Activated naive CD4-positive, alpha-beta T cell treated with anti-CD3 and anti-CD28 coated beads for 36 hours (primary cell): ENCODE measurements at regions not wholly inside any gene's neighbourhood (a gene's known extent, or its start where the extent isn't known, plus 50 kb on each side); places are given as distances from the start of the nearest gene placed in this dataset.
"Not testable (repeated sequence)": the region's sequence is repeated elsewhere in the genome, so short reads cannot be mapped to it uniquely, and the experiment has no call there.

ENCODE experiments used
- CTCF ChIA-PET: fragments of 350-600 bp; sonication (Branson Sonifier 250); formaldehyde crosslinking; loops from one replicate; lab custom pipeline; 2021; ENCODE audit warnings: antibody characterized with exemption; lab: Charles Lee
- DNase-seq: peaks from one replicate; pipeline ENCODE4 v3.0.0-alpha.2; 2020
- H3K27ac Mint-ChIP-seq: one replicate; pipeline ENCODE4 v1.8.0; 2021; ENCODE audit warnings: mild to moderate bottlenecking, mixed read lengths
- H3K27me3 Mint-ChIP-seq: one replicate; pipeline ENCODE4 v1.8.0; 2021; ENCODE audit warnings: low read depth, mixed read lengths
- H3K36me3 Mint-ChIP-seq: one replicate; pipeline ENCODE4 v1.8.0; 2021; ENCODE audit warnings: low read depth, mixed read lengths
- H3K4me1 Mint-ChIP-seq: one replicate; pipeline ENCODE4 v1.8.0; 2021; ENCODE audit warnings: low read depth, mixed read lengths
- H3K4me3 Mint-ChIP-seq: one replicate; pipeline ENCODE4 v1.8.0; 2021; ENCODE audit warnings: mild to moderate bottlenecking, moderate library complexity, mixed read lengths
- H3K9me3 Mint-ChIP-seq: one replicate; pipeline ENCODE4 v1.8.0; 2021; ENCODE audit warnings: mixed read lengths
- intact Hi-C: fragments of 100-400 bp; cut with micrococcal nuclease; formaldehyde crosslinking; loops from one replicate; pipeline ENCODE4 v1.15.1; 2023

GRCh38 chr2:175620106-175620505 is 382.0 kb downstream of the LNPK start:
- Mint-ChIP-seq H3K27me3 (peaks cover 9% of the 10 kb centered on the region), H3K36me3 (no peaks in the 10 kb centered on the region)
- CTCF ChIA-PET, result no interaction called here

GRCh38 chr2:175619179-175620045 is 382.7 kb downstream of the LNPK start:
- intact Hi-C loops, result no loop called here
- Mint-ChIP-seq H3K9me3 (peaks cover 4% of the 10 kb centered on the region), H3K36me3 (no peaks in the 10 kb centered on the region), H3K27me3 (peaks cover 9% of the 10 kb centered on the region), H3K4me1 (no peaks in the 10 kb centered on the region), H3K27ac (no peak overlapping the region), H3K4me3 (no peak overlapping the region)
- CTCF ChIA-PET, result interaction anchor here (0.7 kb wide), 1 partner anchor 11 kb away, joined by 3 read pairs; no protein-coding TSS in a partner anchor
- no peak for DNase-seq

More at GRCh38 chr2:175620106-175620505, 382.0 kb downstream of the LNPK start:
- Mint-ChIP-seq H3K9me3 (peaks cover 4% of the 10 kb centered on the region), H3K4me3 (no peak overlapping the region), H3K4me1 (no peaks in the 10 kb centered on the region), H3K27ac (no peak overlapping the region)
- intact Hi-C loops, result no loop called here
- no peak for DNase-seq

GRCh38 chr2:175612280-175612679 is 389.8 kb downstream of the LNPK start:
- DNase-seq, result no peak
- H3K9me3 Mint-ChIP-seq, result no peaks in the 10 kb centered on the region
- H3K4me3 Mint-ChIP-seq, result no peak overlapping the region
- no peaks in the 10 kb centered on the region for H3K36me3 Mint-ChIP-seq
- CTCF ChIA-PET, result no interaction called here
- H3K27me3 Mint-ChIP-seq, result no peaks in the 10 kb centered on the region
- H3K27ac Mint-ChIP-seq, result no peak overlapping the region
- H3K4me1 Mint-ChIP-seq, result no peaks in the 10 kb centered on the region
- intact Hi-C loops, result no loop called here

GRCh38 chr2:175606010-175606841 is 395.8 kb downstream of the LNPK start:
- CTCF ChIA-PET, result no interaction called here
- H3K4me3 Mint-ChIP-seq, result no peak overlapping the region

GRCh38 chr2:175605640-175606009 is 396.4 kb downstream of the LNPK start:
- Mint-ChIP-seq H3K9me3 (no peaks in the 10 kb centered on the region), H3K4me1 (no peaks in the 10 kb centered on the region), H3K27me3 (peaks cover 2% of the 10 kb centered on the region), H3K36me3 (no peaks in the 10 kb centered on the region), H3K4me3 (no peak overlapping the region), H3K27ac (no peak overlapping the region)
- DNase-seq, result no peak
- intact Hi-C loops, result no loop called here
- CTCF ChIA-PET, result no interaction called here

More at GRCh38 chr2:175606010-175606841, 395.8 kb downstream of the LNPK start:
- no peak overlapping the region for H3K27ac Mint-ChIP-seq
- intact Hi-C loops, result no loop called here
- H3K4me1 Mint-ChIP-seq, result no peaks in the 10 kb centered on the region
- H3K9me3 Mint-ChIP-seq, result no peaks in the 10 kb centered on the region
- no peaks in the 10 kb centered on the region for H3K36me3 Mint-ChIP-seq
- DNase-seq, result no peak
- peaks cover 2% of the 10 kb centered on the region for H3K27me3 Mint-ChIP-seq

- H3K27ac Mint-ChIP-seq, result no peak overlapping the region
- DNase-seq, result no peak
- intact Hi-C loops, result no loop called here
These were observed 400.1 kb downstream of the LNPK start for GRCh38 chr2:175601969-175602368.

GRCh38 chr2:175599966-175600831 is 401.9 kb downstream of the LNPK start:
- Mint-ChIP-seq H3K4me1 (no peaks in the 10 kb centered on the region), H3K27me3 (peaks cover 2% of the 10 kb centered on the region), H3K9me3 (no peaks in the 10 kb centered on the region), H3K36me3 (no peaks in the 10 kb centered on the region), H3K27ac (no peak overlapping the region), H3K4me3 (no peak overlapping the region)
- no peak for DNase-seq
- CTCF ChIA-PET, result no interaction called here
- intact Hi-C loops, result no loop called here

More at GRCh38 chr2:175601969-175602368, 400.1 kb downstream of the LNPK start:
- CTCF ChIA-PET, result no interaction called here
- no peaks in the 10 kb centered on the region for H3K9me3 Mint-ChIP-seq
- peaks cover 2% of the 10 kb centered on the region for H3K27me3 Mint-ChIP-seq
- no peak overlapping the region for H3K4me3 Mint-ChIP-seq
- no peaks in the 10 kb centered on the region for H3K36me3 Mint-ChIP-seq
- H3K4me1 Mint-ChIP-seq, result no peaks in the 10 kb centered on the region

- no peaks in the 10 kb centered on the region for H3K27me3 Mint-ChIP-seq
- H3K4me3 Mint-ChIP-seq, result no peak overlapping the region
- DNase-seq, result no peak
- no peaks in the 10 kb centered on the region for H3K4me1 Mint-ChIP-seq
- CTCF ChIA-PET, result no interaction called here
- no peaks in the 10 kb centered on the region for H3K36me3 Mint-ChIP-seq
- peaks cover 1% of the 10 kb centered on the region for H3K9me3 Mint-ChIP-seq
- H3K27ac Mint-ChIP-seq, result no peak overlapping the region
- intact Hi-C loops, result no loop called here
These were observed 404.8 kb downstream of the LNPK start for GRCh38 chr2:175597286-175597685.

GRCh38 chr2:175595139-175595538 is 406.9 kb downstream of the LNPK start:
- no peak overlapping the region for H3K4me3 Mint-ChIP-seq

GRCh38 chr2:175593686-175594525 is 408.2 kb downstream of the LNPK start:
- H3K4me3 Mint-ChIP-seq, H3K4me1 Mint-ChIP-seq, intact Hi-C loops, DNase-seq, H3K36me3 Mint-ChIP-seq, H3K9me3 Mint-ChIP-seq, H3K27me3 Mint-ChIP-seq, H3K27ac Mint-ChIP-seq, CTCF ChIA-PET: not testable (repeated sequence)

More at GRCh38 chr2:175595139-175595538, 406.9 kb downstream of the LNPK start:
- H3K4me1 Mint-ChIP-seq, result no peaks in the 10 kb centered on the region
- intact Hi-C loops, result no loop called here
- no peaks in the 10 kb centered on the region for H3K36me3 Mint-ChIP-seq
- H3K9me3 Mint-ChIP-seq, result peaks cover 1% of the 10 kb centered on the region
- no peak overlapping the region for H3K27ac Mint-ChIP-seq
- DNase-seq, result no peak
- CTCF ChIA-PET, result no interaction called here
- H3K27me3 Mint-ChIP-seq, result no peaks in the 10 kb centered on the region

GRCh38 chr2:175588213-175588612 is 406.7 kb upstream of the ATP5MC3 start:
- H3K9me3 Mint-ChIP-seq, CTCF ChIA-PET, DNase-seq, H3K4me1 Mint-ChIP-seq, H3K36me3 Mint-ChIP-seq, H3K27ac Mint-ChIP-seq, intact Hi-C loops, H3K27me3 Mint-ChIP-seq, H3K4me3 Mint-ChIP-seq: not testable (repeated sequence)
